COLO829 (cell line): ENCODE measurements at regions not wholly inside any gene's neighbourhood (a gene's known extent, or its start where the extent isn't known, plus 50 kb on each side); places are given as distances from the start of the nearest gene placed in this dataset.
"Not testable (repeated sequence)": the region's sequence is repeated elsewhere in the genome, so short reads cannot be mapped to it uniquely, and the experiment has no call there.

Experiments
- DNase-seq: peaks from one replicate; pipeline ENCODE4 v3.0.0; 2012; ENCODE audit warnings: low spot score

DNA sequence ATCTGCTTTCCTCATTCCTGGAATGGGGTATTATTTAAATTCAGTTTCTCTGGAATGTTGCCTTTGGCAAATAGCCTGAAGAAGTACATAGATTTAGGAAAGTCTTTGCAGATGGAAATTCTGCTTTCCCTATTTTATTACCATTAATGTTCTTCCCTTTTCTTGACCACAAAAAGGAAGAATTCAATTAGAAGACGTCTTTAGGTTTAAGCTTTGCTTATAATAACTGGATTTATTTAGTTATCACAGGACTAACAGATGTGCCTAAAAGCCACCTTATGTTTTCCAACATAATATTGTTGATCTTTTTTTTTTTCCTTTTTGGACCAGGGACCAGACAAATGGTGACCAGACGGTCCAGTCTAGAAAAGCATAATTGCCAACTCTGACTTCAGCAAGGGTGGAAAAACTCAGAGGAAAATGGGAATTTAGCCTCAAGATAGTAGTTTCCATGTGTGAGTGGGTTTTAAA, 210.1 kb upstream of the SPRY2 start:
- DNase-seq, result no peak

DNA sequence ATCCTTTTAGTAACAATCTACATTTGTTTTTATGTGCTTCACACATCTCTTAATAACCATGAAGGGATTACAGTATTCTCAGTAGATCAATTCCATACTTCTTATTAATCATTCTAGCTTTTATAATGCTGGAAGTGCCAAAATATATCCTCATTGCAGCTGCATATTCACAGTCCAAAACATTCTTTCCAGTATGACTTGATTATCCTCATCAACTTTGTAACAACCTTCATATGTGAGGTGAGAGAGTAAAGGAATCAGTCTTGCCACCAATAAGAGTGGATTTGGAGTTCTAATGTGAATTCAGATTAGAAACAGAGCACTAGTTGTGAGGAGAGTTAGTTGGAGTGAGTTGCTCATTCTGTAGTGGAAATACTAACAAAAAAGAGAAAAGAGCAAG, 208.0 kb upstream of the SPRY2 start:
- DNase-seq, result no peak

DNA sequence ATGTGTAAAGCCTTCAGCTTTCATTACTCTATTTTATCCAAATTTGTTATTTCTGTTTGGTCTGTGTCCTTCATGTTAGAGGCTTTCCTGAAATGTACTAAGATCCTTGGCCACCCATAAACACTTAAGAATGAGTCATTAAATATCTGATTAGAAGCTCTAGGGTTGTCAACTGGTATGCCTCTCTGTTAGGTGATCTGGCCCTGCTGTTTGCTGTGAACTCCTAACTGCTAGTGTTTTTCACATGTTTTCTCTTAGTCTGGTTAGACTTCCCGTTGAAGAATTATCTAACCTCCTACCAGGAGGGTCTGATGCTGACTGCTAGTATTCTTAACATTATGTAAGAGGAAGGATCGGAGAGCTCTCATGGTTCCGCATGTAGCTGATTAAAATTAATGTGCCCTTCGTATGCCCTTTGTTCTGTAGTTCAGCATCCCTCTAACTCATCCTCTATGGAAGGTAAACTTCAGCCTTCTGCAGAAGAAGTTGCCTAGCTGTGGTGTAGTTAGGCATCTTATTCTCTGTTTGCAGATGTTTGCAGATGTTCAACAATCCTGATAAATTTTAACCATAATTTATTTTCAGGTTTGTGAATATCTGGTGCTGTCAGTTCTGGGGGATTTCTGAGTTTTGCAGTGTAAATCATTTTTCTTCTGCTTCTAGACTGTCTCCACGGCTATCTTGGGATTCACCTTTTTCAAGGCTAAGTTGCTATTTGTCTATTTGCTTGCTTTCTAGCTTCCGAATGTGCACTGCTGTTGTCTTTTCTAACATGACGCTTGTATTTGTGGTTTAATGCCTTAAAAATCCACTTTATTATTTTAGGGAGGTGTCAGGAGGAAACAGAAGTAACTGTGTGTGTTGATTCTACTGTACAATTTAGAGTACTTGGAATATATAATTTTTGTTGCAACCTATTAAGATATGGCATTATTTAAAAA, 207.2 kb upstream of the SPRY2 start:
- DNase-seq, result no peak

GRCh38 chr13:80547341-80547740, 206.4 kb upstream of the SPRY2 start:
- DNase-seq, result no peak

- no peak for DNase-seq
These were observed 192.2 kb upstream of the SPRY2 start for GRCh38 chr13:80533175-80533574.

- DNase-seq, result no peak
These were observed 190.0 kb upstream of the SPRY2 start for GRCh38 chr13:80530902-80531301.

DNA sequence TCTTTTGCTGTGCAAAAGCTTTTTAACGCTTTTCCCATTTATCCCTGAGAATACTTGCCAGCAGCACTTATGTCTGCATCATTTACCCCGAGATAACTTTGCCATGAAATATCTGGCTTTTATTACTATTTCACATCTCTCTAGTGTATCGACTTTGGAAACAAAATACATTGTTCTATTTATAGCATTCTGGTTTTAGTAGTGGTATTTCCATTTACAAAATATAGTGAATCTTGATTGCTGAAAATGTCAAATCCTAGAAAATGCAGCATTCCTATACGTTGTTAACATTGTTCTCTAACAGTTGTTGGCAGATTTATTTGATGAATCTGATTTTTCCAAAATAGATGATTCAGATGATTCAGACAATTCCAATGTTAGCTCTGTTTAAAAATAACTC, 189.3 kb upstream of the SPRY2 start:
- DNase-seq, result no peak

GRCh38 chr13:80529734-80530133, 188.8 kb upstream of the SPRY2 start:
- no peak for DNase-seq

DNA sequence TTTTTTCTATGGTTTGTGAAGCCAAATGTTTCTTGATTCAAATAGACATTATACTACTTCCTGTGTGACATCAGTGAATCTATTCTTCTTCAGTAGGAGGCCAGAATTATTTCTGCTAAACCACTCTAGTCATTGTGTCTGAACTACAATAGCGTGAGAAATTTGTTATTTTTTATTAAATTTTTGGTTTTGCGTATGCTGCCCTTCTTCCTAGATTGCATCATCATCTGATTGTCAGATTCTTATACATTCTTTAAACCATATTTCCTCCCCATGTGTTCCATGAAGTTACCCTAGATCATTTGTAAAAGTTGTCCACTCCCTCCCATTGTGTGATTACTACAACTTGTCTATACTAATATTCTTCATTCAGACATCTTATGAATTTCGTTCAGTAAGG, 187.8 kb upstream of the SPRY2 start:
- no peak for DNase-seq

GRCh38 chr13:80527400-80527799, 186.5 kb upstream of the SPRY2 start:
- no peak for DNase-seq

- no peak for DNase-seq
These were observed 183.7 kb upstream of the SPRY2 start for GRCh38 chr13:80524447-80525215.

- DNase-seq, result no peak
These were observed 182.2 kb upstream of the SPRY2 start for GRCh38 chr13:80523134-80523533.

DNA sequence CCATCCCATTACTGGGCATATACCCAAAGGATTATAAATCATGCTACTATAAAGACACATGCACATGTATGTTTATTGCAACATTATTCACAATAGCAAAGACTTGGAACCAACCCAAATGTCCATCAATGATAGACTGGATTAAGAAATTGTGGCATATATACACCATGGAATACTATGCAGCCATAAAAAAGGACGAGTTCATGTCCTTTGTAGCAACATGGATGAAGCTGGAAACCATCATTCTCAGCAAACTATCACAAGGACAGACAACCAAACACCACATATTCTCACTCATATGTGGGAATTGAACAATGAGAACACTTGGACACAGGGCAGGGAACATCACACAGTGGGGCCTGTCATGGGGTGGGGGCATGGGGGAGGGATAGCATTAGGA, 181.5 kb upstream of the SPRY2 start:
- DNase-seq, result not testable (repeated sequence)

DNA sequence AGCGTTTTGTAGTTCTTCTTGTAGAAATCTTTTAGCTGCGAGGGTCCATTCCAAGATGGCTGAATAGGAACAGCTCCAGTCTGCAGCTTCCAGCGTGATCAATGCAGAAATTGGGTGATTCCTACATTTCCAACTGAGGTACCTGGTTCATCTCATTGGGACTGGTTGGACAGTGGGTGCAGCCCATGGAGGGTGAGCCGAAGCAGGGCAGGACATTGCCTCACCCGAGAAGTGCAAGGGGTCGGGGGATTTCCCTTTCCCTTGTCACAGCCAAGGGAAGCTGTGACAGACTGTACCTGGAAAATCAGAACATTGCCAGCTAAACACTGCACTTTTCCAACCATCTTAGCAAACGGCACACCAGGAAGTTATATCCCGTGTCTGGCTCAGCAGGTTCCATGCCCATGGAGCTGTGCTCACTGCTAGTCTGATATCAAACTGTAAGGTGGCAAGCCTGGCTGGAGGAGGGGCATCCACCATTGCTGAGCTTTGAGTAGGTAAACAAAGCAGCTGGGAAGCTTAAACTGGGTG, 176.0 kb upstream of the SPRY2 start:
- no peak for DNase-seq

DNA sequence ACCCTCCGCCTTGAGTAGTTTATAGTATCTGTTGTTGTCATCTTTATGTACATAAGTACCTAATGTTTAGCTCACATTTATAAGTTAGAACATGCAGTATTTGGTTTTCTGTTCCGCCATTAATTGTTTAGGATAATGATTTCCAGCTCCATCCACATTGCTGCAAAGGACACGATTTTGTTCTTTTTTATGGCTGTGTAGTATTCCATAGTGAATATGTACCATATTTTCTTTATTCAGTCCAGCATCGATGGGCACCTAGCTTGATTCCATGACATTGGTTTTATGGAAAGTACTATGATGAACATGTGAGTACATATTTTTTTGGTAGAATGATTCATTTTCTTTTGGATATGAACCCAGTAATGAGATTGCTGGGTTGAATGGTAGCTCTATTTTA, 174.4 kb upstream of the SPRY2 start:
- no peak for DNase-seq

- DNase-seq, result no peak
These were observed 172.3 kb upstream of the SPRY2 start for GRCh38 chr13:80513196-80513595.

DNA sequence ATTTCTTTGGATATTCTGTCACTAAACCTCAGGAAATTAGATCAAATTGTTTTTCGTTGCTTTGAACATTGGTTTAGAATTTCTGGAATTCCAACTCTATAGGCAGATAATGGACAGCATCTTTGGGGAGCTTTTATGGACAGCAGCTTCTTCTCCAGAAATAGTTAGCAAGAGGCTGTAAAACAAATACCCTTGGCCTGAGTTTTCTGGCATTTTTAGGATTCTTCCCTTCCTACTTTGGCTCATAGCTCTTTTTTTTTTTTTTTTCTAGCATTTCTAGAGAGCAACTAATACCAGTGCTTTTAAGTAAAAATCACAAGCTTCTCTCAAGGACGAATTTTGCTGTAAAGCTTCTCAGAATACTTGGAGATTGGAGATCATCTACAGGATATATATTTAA, 169.8 kb upstream of the SPRY2 start:
- DNase-seq, result no peak

DNA sequence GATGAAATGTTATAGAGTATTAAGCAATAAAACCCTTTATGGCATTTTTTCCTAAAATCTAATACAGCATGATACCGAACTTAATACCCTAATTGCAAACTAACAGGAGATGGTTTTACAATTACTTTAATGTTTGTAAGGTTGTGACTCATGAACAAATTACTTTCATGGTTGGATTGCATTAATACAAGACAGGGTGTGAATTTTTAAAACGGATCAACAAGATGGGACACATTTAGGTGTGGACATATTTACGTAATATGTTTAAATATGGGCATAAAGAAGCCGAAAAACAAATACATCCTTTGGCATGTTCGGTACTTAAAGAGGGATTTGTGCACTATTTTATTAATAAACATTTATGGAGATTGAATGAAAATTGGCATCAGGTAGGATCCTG, 168.3 kb upstream of the SPRY2 start:
- DNase-seq, result no peak

GRCh38 chr13:80508031-80508430, 167.1 kb upstream of the SPRY2 start:
- no peak for DNase-seq

DNA sequence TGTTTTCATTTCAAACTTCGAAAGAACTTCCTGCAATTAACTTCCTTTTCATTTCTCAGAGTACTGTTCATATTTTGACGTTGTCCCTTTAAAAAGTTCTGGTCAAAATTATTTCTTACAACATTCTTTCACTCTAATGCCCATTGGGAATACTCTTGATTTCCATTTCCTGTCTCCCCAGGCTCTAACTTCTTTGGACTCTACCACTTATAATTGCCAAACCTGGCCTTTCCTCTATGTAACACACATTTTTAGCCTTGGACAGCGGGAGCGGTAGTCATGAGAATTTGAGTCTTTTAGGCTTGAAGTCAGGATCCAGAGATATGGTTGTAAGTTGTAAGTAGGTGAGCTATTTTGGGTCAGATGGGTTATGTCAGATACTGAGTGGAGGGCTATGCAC, 163.5 kb upstream of the SPRY2 start:
- no peak for DNase-seq

- DNase-seq, result no peak
These were observed 161.4 kb upstream of the SPRY2 start for GRCh38 chr13:80502359-80502758.

- no peak for DNase-seq
These were observed 160.6 kb upstream of the SPRY2 start for GRCh38 chr13:80501556-80501955.
